ENCODE measurements at regions not wholly inside any gene's neighbourhood (a gene's known extent, or its start where the extent isn't known, plus 50 kb on each side); places are given as distances from the start of the nearest gene placed in this dataset.

- DNase-seq (ENCODE audit: extremely low read depth, insufficient read length): no peak
- TF ChIP-seq, protein P1, sequence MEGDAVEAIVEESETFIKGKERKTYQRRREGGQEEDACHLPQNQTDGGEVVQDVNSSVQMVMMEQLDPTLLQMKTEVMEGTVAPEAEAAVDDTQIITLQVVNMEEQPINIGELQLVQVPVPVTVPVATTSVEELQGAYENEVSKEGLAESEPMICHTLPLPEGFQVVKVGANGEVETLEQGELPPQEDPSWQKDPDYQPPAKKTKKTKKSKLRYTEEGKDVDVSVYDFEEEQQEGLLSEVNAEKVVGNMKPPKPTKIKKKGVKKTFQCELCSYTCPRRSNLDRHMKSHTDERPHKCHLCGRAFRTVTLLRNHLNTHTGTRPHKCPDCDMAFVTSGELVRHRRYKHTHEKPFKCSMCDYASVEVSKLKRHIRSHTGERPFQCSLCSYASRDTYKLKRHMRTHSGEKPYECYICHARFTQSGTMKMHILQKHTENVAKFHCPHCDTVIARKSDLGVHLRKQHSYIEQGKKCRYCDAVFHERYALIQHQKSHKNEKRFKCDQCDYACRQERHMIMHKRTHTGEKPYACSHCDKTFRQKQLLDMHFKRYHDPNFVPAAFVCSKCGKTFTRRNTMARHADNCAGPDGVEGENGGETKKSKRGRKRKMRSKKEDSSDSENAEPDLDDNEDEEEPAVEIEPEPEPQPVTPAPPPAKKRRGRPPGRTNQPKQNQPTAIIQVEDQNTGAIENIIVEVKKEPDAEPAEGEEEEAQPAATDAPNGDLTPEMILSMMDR (IDR thresholded peaks at IDR 0.05; ENCODE audit: insufficient read depth, low read length, poor library complexity, severe bottlenecking): no peak
These were observed 52.2 kb upstream of the PAGE5 start for GRCh38 chrX:55167901-55168300.

DNA sequence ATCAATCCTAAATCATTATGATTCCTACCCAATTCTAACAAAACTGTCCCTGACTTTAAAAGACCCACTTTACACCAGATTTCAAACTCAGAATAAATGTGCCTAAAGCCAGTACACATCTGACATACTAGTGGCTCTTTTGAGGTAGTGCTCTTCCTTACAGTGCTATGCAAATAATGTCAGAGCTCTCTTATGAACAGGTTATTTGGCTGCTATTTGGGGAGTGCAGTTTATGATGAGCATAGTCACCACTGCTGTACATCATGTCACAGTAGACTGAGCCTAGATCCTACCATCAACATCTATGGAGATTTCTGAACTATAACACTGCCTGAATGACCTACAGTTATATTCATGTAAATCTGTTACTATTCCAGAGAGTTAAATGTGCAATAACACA is 50.4 kb upstream of the PAGE5 start:
- no peak for DNase-seq (ENCODE audit: extremely low read depth, insufficient read length)
- TF ChIP-seq, protein P1 (IDR thresholded peaks at IDR 0.05; ENCODE audit: insufficient read depth, low read length, poor library complexity, severe bottlenecking): no peak
- H3K27me3 ChIP-seq (replicated peaks; ENCODE audit: control insufficient read depth, insufficient read depth, low read length): no peaks in the 10 kb centered on the region
- H3K36me3 ChIP-seq (ENCODE audit: control insufficient read depth, insufficient read depth, low read length): no peaks in the 10 kb centered on the region
- no peak overlapping the region for H3K4me3 ChIP-seq (replicated peaks; ENCODE audit: low read depth, low read length)

More at GRCh38 chrX:55167901-55168300, 52.2 kb upstream of the PAGE5 start:
- Histone ChIP-seq H3K36me3 (ENCODE audit: control insufficient read depth, insufficient read depth, low read length) (no peaks in the 10 kb centered on the region), H3K27me3 (replicated peaks; ENCODE audit: control insufficient read depth, insufficient read depth, low read length) (no peaks in the 10 kb centered on the region), H3K4me3 (replicated peaks; ENCODE audit: low read depth, low read length) (no peak overlapping the region)

Data from GM06990 (cell line).